ENCODE measurements at regions not wholly inside any gene's neighbourhood (a gene's known extent, or its start where the extent isn't known, plus 50 kb on each side); places are given as distances from the start of the nearest gene placed in this dataset.
"Not testable (repeated sequence)": the region's sequence is repeated elsewhere in the genome, so short reads cannot be mapped to it uniquely, and the experiment has no call there.

- no peak for DNase-seq
These were observed 162.3 kb downstream of the SKIDA1 start for GRCh38 chr10:21363092-21363730.

- no peak for DNase-seq
These were observed 166.3 kb downstream of the SKIDA1 start for GRCh38 chr10:21359202-21359601.

- DNase-seq, result no peak
These were observed 169.9 kb downstream of the SKIDA1 start for GRCh38 chr10:21355591-21356011.

- no peak for DNase-seq
These were observed 172.6 kb downstream of the SKIDA1 start for GRCh38 chr10:21352886-21353285.

- DNase-seq, result not testable (repeated sequence)
These were observed 173.9 kb downstream of the SKIDA1 start for GRCh38 chr10:21351594-21351993.

- DNase-seq, result no peak
These were observed 175.6 kb downstream of the SKIDA1 start for GRCh38 chr10:21349912-21350286.

GRCh38 chr10:21347785-21348170 lies 177.7 kb downstream of the SKIDA1 start:
- DNase-seq, result no peak

GRCh38 chr10:21347043-21347784 lies 178.3 kb downstream of the SKIDA1 start:
- DNase-seq, result no peak

GRCh38 chr10:21343087-21343486 lies 182.4 kb downstream of the SKIDA1 start:
- DNase-seq, result no peak

- not testable (repeated sequence) for DNase-seq
These were observed 183.0 kb downstream of the SKIDA1 start for GRCh38 chr10:21342499-21342898.

- no peak for DNase-seq
These were observed 185.2 kb downstream of the SKIDA1 start for GRCh38 chr10:21340331-21340730.

- no peak for DNase-seq
These were observed 188.2 kb downstream of the SKIDA1 start for GRCh38 chr10:21337171-21337792.

- no peak for DNase-seq
These were observed 188.9 kb downstream of the SKIDA1 start for GRCh38 chr10:21336476-21337170.

GRCh38 chr10:21334891-21335696 lies 190.4 kb downstream of the SKIDA1 start:
- DNase-seq, result no peak

- no peak for DNase-seq
These were observed 194.9 kb downstream of the SKIDA1 start for GRCh38 chr10:21330628-21331020.

GRCh38 chr10:21329995-21330627 lies 195.4 kb downstream of the SKIDA1 start:
- DNase-seq, result no peak

- no peak for DNase-seq
These were observed 198.0 kb downstream of the SKIDA1 start for GRCh38 chr10:21327289-21327993.

- DNase-seq, result no peak
These were observed 198.7 kb downstream of the SKIDA1 start for GRCh38 chr10:21326594-21327288.

- no peak for DNase-seq
These were observed 206.8 kb downstream of the SKIDA1 start for GRCh38 chr10:21318540-21319167.

GRCh38 chr10:21317902-21318301 lies 207.6 kb downstream of the SKIDA1 start:
- no peak for DNase-seq
